ENCODE measurements at regions not wholly inside any gene's neighbourhood (a gene's known extent, or its start where the extent isn't known, plus 50 kb on each side); places are given as distances from the start of the nearest gene placed in this dataset.

DNA sequence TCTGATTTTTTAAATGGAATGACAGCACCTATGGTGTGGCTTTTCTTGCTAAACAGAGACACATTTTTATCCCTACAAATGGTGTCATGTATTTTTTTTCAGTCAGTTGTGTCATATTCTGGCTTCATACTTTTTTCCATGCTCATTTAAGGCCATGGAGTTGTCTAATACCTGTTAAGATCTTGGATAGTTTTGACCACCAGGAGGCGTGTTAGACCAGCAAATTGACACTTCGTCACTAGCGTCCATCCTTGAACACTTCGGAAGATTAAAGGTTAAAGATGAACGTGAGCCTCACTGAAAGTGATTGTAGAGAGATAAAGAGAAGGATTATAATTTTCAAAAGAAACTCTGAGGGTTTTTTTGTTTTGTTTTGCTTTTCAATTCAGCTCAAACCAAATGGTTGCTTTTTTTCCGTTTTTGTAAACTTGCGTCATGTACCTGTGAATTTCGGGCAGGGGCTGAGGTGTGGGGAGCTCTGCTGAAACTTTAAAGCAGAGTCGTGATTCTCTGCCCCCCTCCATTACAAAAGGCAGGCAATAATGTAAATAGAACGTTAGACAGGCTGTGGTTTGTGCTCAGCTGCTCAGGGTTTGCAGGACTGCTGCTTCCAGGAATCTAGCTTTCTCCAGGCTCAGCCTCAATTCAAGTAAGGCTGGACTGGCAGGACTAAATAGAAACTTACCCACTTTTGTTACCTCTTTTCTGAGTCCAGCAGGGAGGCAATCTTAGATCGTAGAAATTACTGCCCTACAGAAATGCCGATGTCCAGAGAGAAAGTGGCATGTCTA lies 245.1 kb downstream of the FOXA2 start (continued):
- no peak for TF ChIP-seq PAWR (CRISPR knock-in tag; IDR thresholded peaks at IDR 0.05; ENCODE audit: borderline replicate concordance)
- TF ChIP-seq, protein P1, sequence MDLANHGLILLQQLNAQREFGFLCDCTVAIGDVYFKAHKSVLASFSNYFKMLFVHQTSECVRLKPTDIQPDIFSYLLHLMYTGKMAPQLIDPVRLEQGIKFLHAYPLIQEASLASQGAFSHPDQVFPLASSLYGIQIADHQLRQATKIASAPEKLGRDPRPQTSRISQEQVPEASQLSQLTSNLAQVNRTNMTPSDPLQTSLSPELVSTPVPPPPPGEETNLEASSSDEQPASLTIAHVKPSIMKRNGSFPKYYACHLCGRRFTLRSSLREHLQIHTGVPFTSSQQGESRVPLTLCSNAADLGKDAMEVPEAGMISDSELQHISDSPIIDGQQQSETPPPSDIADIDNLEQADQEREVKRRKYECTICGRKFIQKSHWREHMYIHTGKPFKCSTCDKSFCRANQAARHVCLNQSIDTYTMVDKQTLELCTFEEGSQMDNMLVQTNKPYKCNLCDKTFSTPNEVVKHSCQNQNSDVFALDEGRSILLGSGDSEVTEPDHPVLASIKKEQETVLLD (CRISPR knock-in tag; IDR thresholded peaks at IDR 0.05; ENCODE audit: low read depth): no peak
- 0 out of 2 replicates have a peak, but pooled peaks have one; percentile 34 for TF ChIP-seq MEIS1 (CRISPR knock-in tag; IDR thresholded peaks at IDR 0.05; ENCODE audit: borderline replicate concordance)
- no peak for TF ChIP-seq ZNF660 (CRISPR knock-in tag; IDR thresholded peaks at IDR 0.05; ENCODE audit: borderline replicate concordance, low read depth)
- TF ChIP-seq EEA1 (CRISPR knock-in tag; IDR thresholded peaks at IDR 0.05; ENCODE audit: borderline replicate concordance): no peak
- no peak for TF ChIP-seq PHB2 (IDR thresholded peaks at IDR 0.05; ENCODE audit: partially characterized antibody)
- no peak for TF ChIP-seq ZNF430 (CRISPR knock-in tag; IDR thresholded peaks at IDR 0.05)
- TF ChIP-seq, protein P2, sequence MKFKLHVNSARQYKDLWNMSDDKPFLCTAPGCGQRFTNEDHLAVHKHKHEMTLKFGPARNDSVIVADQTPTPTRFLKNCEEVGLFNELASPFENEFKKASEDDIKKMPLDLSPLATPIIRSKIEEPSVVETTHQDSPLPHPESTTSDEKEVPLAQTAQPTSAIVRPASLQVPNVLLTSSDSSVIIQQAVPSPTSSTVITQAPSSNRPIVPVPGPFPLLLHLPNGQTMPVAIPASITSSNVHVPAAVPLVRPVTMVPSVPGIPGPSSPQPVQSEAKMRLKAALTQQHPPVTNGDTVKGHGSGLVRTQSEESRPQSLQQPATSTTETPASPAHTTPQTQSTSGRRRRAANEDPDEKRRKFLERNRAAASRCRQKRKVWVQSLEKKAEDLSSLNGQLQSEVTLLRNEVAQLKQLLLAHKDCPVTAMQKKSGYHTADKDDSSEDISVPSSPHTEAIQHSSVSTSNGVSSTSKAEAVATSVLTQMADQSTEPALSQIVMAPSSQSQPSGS (CRISPR knock-in tag; IDR thresholded peaks at IDR 0.05): no peak
- no peak for TF ChIP-seq CREM (IDR thresholded peaks at IDR 0.05)
- no peak for TF ChIP-seq CREM (CRISPR knock-in tag; IDR thresholded peaks at IDR 0.05)
- no peak for TF ChIP-seq ARID2 (CRISPR knock-in tag; IDR thresholded peaks at IDR 0.05; ENCODE audit: borderline replicate concordance)
- TF ChIP-seq KAT8 (CRISPR knock-in tag; IDR thresholded peaks at IDR 0.05): 0 out of 2 replicates have a peak, but pooled peaks have one; percentile 28
- TF ChIP-seq ZNF207 (IDR thresholded peaks at IDR 0.05; ENCODE audit: borderline replicate concordance): no peak
- no peak for TF ChIP-seq KLF9 (CRISPR knock-in tag; IDR thresholded peaks at IDR 0.05; ENCODE audit: low read depth)
- no peak for TF ChIP-seq PRMT3 (CRISPR knock-in tag; IDR thresholded peaks at IDR 0.05; ENCODE audit: borderline replicate concordance, low read depth)
- no peak for TF ChIP-seq ZNF605 (CRISPR knock-in tag; IDR thresholded peaks at IDR 0.05)
- no peak for TF ChIP-seq ZNF83 (CRISPR knock-in tag; IDR thresholded peaks at IDR 0.05; ENCODE audit: borderline replicate concordance)
- TF ChIP-seq, protein P3, sequence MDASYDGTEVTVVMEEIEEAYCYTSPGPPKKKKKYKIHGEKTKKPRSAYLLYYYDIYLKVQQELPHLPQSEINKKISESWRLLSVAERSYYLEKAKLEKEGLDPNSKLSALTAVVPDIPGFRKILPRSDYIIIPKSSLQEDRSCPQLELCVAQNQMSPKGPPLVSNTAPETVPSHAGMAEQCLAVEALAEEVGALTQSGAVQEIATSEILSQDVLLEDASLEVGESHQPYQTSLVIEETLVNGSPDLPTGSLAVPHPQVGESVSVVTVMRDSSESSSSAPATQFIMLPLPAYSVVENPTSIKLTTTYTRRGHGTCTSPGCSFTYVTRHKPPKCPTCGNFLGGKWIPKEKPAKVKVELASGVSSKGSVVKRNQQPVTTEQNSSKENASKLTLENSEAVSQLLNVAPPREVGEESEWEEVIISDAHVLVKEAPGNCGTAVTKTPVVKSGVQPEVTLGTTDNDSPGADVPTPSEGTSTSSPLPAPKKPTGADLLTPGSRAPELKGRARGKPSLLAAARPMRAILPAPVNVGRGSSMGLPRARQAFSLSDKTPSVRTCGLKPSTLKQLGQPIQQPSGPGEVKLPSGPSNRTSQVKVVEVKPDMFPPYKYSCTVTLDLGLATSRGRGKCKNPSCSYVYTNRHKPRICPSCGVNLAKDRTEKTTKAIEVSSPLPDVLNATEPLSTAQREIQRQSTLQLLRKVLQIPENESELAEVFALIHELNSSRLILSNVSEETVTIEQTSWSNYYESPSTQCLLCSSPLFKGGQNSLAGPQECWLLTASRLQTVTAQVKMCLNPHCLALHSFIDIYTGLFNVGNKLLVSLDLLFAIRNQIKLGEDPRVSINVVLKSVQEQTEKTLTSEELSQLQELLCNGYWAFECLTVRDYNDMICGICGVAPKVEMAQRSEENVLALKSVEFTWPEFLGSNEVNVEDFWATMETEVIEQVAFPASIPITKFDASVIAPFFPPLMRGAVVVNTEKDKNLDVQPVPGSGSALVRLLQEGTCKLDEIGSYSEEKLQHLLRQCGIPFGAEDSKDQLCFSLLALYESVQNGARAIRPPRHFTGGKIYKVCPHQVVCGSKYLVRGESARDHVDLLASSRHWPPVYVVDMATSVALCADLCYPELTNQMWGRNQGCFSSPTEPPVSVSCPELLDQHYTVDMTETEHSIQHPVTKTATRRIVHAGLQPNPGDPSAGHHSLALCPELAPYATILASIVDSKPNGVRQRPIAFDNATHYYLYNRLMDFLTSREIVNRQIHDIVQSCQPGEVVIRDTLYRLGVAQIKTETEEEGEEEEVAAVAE (CRISPR knock-in tag; IDR thresholded peaks at IDR 0.05; ENCODE audit: borderline replicate concordance): no peak; the same call in 1 of the 2 replicates
- no peak for TF ChIP-seq WIZ (CRISPR knock-in tag; IDR thresholded peaks at IDR 0.05)
- TF ChIP-seq ZNF746 (CRISPR knock-in tag; IDR thresholded peaks at IDR 0.05): no peak
- no peak for TF ChIP-seq ZNF253 (CRISPR knock-in tag; IDR thresholded peaks at IDR 0.05; ENCODE audit: borderline replicate concordance)
- TF ChIP-seq KDM4B (CRISPR knock-in tag; IDR thresholded peaks at IDR 0.05): no peak
- TF ChIP-seq ZNF782 (CRISPR knock-in tag; IDR thresholded peaks at IDR 0.05; ENCODE audit: borderline replicate concordance): no peak
- no peak for TF ChIP-seq SAP130 (CRISPR knock-in tag; IDR thresholded peaks at IDR 0.05; ENCODE audit: low read depth)
- no peak for TF ChIP-seq XRCC5 (optimal IDR thresholded peaks at IDR 0.05; ENCODE audit: low read length)

Data from HepG2 (cell line).